Smooth muscle cell (in vitro differentiated cells): ENCODE measurements at regions not wholly inside any gene's neighbourhood (a gene's known extent, or its start where the extent isn't known, plus 50 kb on each side); places are given as distances from the start of the nearest gene placed in this dataset.
A peak's percentile ranks its signal among the peaks of the same experiment; 100 is the strongest.

Experiments used
- DNase-seq: peaks from one replicate; lab custom pipeline; 2025; ENCODE audit not compliant: unreplicated experiment; lab: John Stamatoyannopoulos, UW
- H2AFZ ChIP-seq: fragments of 200-600 bp; sonication (generic); 2 replicates; pipeline ENCODE4 v1.6.0; 2016; ENCODE audit warnings: antibody characterized with exemption, low read depth, mild to moderate bottlenecking
- H3F3A ChIP-seq: fragments of 200-600 bp; sonication (generic); 2 replicates; pipeline ENCODE4 v1.6.0; 2017; ENCODE audit warnings: antibody characterized with exemption, low read depth
- H3K27ac ChIP-seq: fragments of 200-600 bp; sonication (generic); 2 replicates; pipeline ENCODE4 v1.5.1; 2016; ENCODE audit warnings: low read depth, mild to moderate bottlenecking
- H3K27me3 ChIP-seq: fragments of 200-600 bp; sonication (generic); 2 replicates; pipeline ENCODE4 v1.6.1; 2016; ENCODE audit warnings: low read depth, mild to moderate bottlenecking
- H3K36me3 ChIP-seq: fragments of 200-600 bp; sonication (generic); 2 replicates; pipeline ENCODE4 v1.5.1; 2016; ENCODE audit warnings: low read depth
- H3K4me1 ChIP-seq: fragments of 200-600 bp; sonication (generic); 2 replicates; pipeline ENCODE4 v1.5.1; 2016; ENCODE audit warnings: low read depth
- H3K4me2 ChIP-seq: fragments of 200-600 bp; sonication (generic); 2 replicates; pipeline ENCODE4 v1.6.0; 2016; ENCODE audit warnings: mild to moderate bottlenecking
- H3K4me3 ChIP-seq: fragments of 200-600 bp; sonication (generic); 2 replicates; pipeline ENCODE4 v1.5.1; 2016; ENCODE audit warnings: mild to moderate bottlenecking
- H3K79me2 ChIP-seq: fragments of 200-600 bp; sonication (generic); 2 replicates; pipeline ENCODE4 v1.6.0; 2016; ENCODE audit warnings: low read depth, mild to moderate bottlenecking
- H3K9ac ChIP-seq: fragments of 200-600 bp; sonication (generic); 2 replicates; pipeline ENCODE4 v1.6.0; 2016; ENCODE audit warnings: low read depth
- H3K9me3 ChIP-seq: fragments of 200-600 bp; sonication (generic); replicated peaks from 2 replicates; pipeline ENCODE4 v1.5.1; 2016; ENCODE audit warnings: low read depth
- H4K20me1 ChIP-seq: fragments of 200-600 bp; sonication (generic); 2 replicates; pipeline ENCODE4 v1.6.0; 2016; ENCODE audit warnings: low read depth
- CTCF ChIP-seq: fragments of 200-600 bp; sonication (generic); IDR thresholded peaks from 2 replicates; pipeline ENCODE4 v1.5.1; 2017; ENCODE audit warnings: borderline replicate concordance, mild to moderate bottlenecking, antibody characterized with exemption; ENCODE audit not compliant: insufficient read depth, poor library complexity, severe bottlenecking
- WGBS: methylation state at CpG from one replicate; pipeline ENCODE4 v1.1.7; 2016; ENCODE audit warnings: low lambda C conversion rate; 5-methylcytosine and 5-hydroxymethylcytosine counted together

- no peak for DNase-seq
- WGBS, result 97% methylated on average over 1 of the region's 1 CpG
These were observed 205.7 kb downstream of the CHIC2 start for GRCh38 chr4:53858744-53859143.

GRCh38 chr4:53855581-53856250 is 208.7 kb downstream of the CHIC2 start:
- H3K36me3 ChIP-seq, result no peaks in the 10 kb centered on the region
- H3K9me3 ChIP-seq, result no peaks in the 10 kb centered on the region
- H3K4me2 ChIP-seq, result peak overlapping the region; percentile 74
- H3K4me1 ChIP-seq, result peaks cover 8% of the 10 kb centered on the region
- H3K79me2 ChIP-seq, result no peaks in the 10 kb centered on the region
- 27% methylated on average over 6 of the region's 6 CpGs for WGBS
- no peaks in the 10 kb centered on the region for H3K27me3 ChIP-seq
- H3F3A ChIP-seq, result peaks cover 10% of the 10 kb centered on the region
- H3K4me3 ChIP-seq, result no peak overlapping the region
- DNase-seq, result no peak
- peak overlapping the region; percentile 54 for H3K9ac ChIP-seq
- H3K27ac ChIP-seq, result peak overlapping the region; percentile 88
- no peak overlapping the region for H2AFZ ChIP-seq
- H4K20me1 ChIP-seq, result no peaks in the 10 kb centered on the region
- no peak for TF ChIP-seq CTCF

More at GRCh38 chr4:53858744-53859143, 205.7 kb downstream of the CHIC2 start:
- no peak overlapping the region for H2AFZ ChIP-seq
- H3K4me1 ChIP-seq, result peaks cover 5% of the 10 kb centered on the region
- no peaks in the 10 kb centered on the region for H3K9me3 ChIP-seq
- no peak overlapping the region for H3K9ac ChIP-seq
- no peak for TF ChIP-seq CTCF
- no peak overlapping the region for H3K27ac ChIP-seq
- no peak overlapping the region for H3K4me2 ChIP-seq
- H3K4me3 ChIP-seq, result no peak overlapping the region
- H3K27me3 ChIP-seq, result no peaks in the 10 kb centered on the region
- no peaks in the 10 kb centered on the region for H4K20me1 ChIP-seq
- H3K79me2 ChIP-seq, result no peaks in the 10 kb centered on the region
- H3K36me3 ChIP-seq, result no peaks in the 10 kb centered on the region
- H3F3A ChIP-seq, result peaks cover 10% of the 10 kb centered on the region

GRCh38 chr4:53854991-53855568 is 209.3 kb downstream of the CHIC2 start:
- H3K9ac ChIP-seq, result peak overlapping the region; percentile 54
- no peak for DNase-seq
- H3K27me3 ChIP-seq, result no peaks in the 10 kb centered on the region
- no peaks in the 10 kb centered on the region for H3K36me3 ChIP-seq
- H3F3A ChIP-seq, result peaks cover 10% of the 10 kb centered on the region
- TF ChIP-seq CTCF, result no peak
- no peaks in the 10 kb centered on the region for H4K20me1 ChIP-seq
- 70% methylated on average over 3 of the region's 3 CpGs for WGBS
- H3K4me1 ChIP-seq, result peaks cover 8% of the 10 kb centered on the region
- no peak overlapping the region for H3K4me3 ChIP-seq
- H3K27ac ChIP-seq, result peak overlapping the region; percentile 88
- H3K4me2 ChIP-seq, result peak overlapping the region; percentile 74
- H3K79me2 ChIP-seq, result no peaks in the 10 kb centered on the region
- no peaks in the 10 kb centered on the region for H3K9me3 ChIP-seq
- H2AFZ ChIP-seq, result no peak overlapping the region
